Fibroblast of lung (primary cell): ENCODE measurements at regions not wholly inside any gene's neighbourhood (a gene's known extent, or its start where the extent isn't known, plus 50 kb on each side); places are given as distances from the start of the nearest gene placed in this dataset.

ENCODE experiments used
- DNase-seq, 2 donors: peaks; one replicate each; pipeline versions ENCODE4 v3.0.0 to v3.0.0-alpha.2; 2010; ENCODE audit warnings: low read depth in 2 of 2
- H2AFZ ChIP-seq: 2 replicates; pipeline ENCODE4 v1.5.1; 2012; ENCODE audit warnings: low read length, control low read depth, inconsistent platforms
- H3K27ac ChIP-seq: 2 replicates; pipeline ENCODE4 v1.5.1; 2011; ENCODE audit warnings: low read length, control low read depth; ENCODE audit not compliant: insufficient read depth
- H3K27me3 ChIP-seq: 2 replicates; pipeline ENCODE4 v1.5.1; 2011; ENCODE audit warnings: mild to moderate bottlenecking, low read length; ENCODE audit not compliant: control insufficient read depth, insufficient read depth
- H3K36me3 ChIP-seq: 2 replicates; pipeline ENCODE4 v1.5.1; 2011; ENCODE audit warnings: low read length; ENCODE audit not compliant: control insufficient read depth, insufficient read depth
- H3K4me1 ChIP-seq: 2 replicates; pipeline ENCODE4 v1.5.1; 2011; ENCODE audit warnings: low read length; ENCODE audit not compliant: control insufficient read depth, insufficient read depth; ENCODE audit errors: extremely low read depth
- H3K4me2 ChIP-seq: 2 replicates; pipeline ENCODE4 v1.5.1; 2011; ENCODE audit warnings: low read length, control low read depth; ENCODE audit not compliant: insufficient read depth; ENCODE audit errors: extremely low read depth
- H3K4me3 ChIP-seq, 4 experiments: fragments of 200-600 bp in 1 of 4; sonication (generic) in 1 of 4; replicated peaks in 1 of 4; 2 replicates each; pipeline ENCODE4 v1.5.1; 2011 to 2016; ENCODE audit warnings: low read length in 4 of 4, low read depth in 3 of 4, mild to moderate bottlenecking in 3 of 4, control low read depth in 2 of 4, inconsistent platforms in 1 of 4, mixed read lengths in 1 of 4; ENCODE audit not compliant: insufficient read depth in 1 of 4; ENCODE audit errors: control extremely low read depth in 1 of 4
- H3K79me2 ChIP-seq: 2 replicates; pipeline ENCODE4 v1.5.1; 2012; ENCODE audit warnings: mild to moderate bottlenecking, low read length, inconsistent platforms; ENCODE audit not compliant: control insufficient read depth, insufficient read depth
- H3K9ac ChIP-seq: 2 replicates; pipeline ENCODE4 v1.5.1; 2011; ENCODE audit warnings: mild to moderate bottlenecking, low read length, control low read depth; ENCODE audit not compliant: insufficient read depth
- H3K9me3 ChIP-seq: 2 replicates; pipeline ENCODE4 v1.5.1; 2012; ENCODE audit warnings: low read depth, low read length; ENCODE audit not compliant: control insufficient read depth, insufficient read depth
- H4K20me1 ChIP-seq: 2 replicates; pipeline ENCODE4 v1.5.1; 2011; ENCODE audit warnings: low read length; ENCODE audit not compliant: control insufficient read depth, insufficient read depth; ENCODE audit errors: extremely low read depth
- EZH2 ChIP-seq: IDR thresholded peaks from 2 replicates; pipeline ENCODE4 v1.5.1; 2012; ENCODE audit warnings: low read length, control low read depth, mild to moderate bottlenecking; ENCODE audit errors: missing control alignments
- TF ChIP-seq, protein P1 (sequence below), 2 donors: IDR thresholded peaks in 1 of 2; conservative IDR thresholded peaks in 1 of 2; 1 replicate in 1 of 2; 2 replicates in 1 of 2; pipeline ENCODE4 v1.5.1; 2011 to 2012; ENCODE audit warnings: low read length in 2 of 2, control low read depth in 1 of 2, inconsistent platforms in 1 of 2, low read depth in 1 of 2, mild to moderate bottlenecking in 1 of 2

DNA sequence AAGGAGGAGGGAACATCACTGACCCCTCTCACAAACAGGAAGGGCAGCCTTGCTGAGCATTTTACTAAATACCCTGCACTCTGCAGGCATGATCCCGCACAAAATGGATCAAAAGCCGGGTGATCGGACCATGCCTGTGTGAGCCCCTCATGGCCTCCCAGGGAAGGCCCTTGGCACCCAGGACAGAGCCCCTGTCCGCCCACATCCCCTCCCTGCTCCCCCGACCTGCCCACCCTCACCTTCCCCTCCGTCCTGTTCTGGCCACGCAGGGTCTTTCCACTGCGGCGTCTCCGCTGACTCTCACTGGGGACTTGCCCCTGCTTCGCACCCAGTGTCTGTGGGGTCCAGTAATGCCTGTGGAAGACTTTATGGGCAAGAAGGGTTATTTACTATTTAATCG is 105.0 kb downstream of the HMX1 start:
- Histone ChIP-seq H4K20me1 (no peaks in the 10 kb centered on the region), H3K27ac (no peak overlapping the region), H3K9me3 (no peaks in the 10 kb centered on the region), H3K9ac (no peak overlapping the region), H3K27me3 (no peaks in the 10 kb centered on the region), H3K4me1 (no peaks in the 10 kb centered on the region), H2AFZ (no peak overlapping the region), H3K4me3 (no peak overlapping the region), H3K36me3 (no peaks in the 10 kb centered on the region), H3K79me2 (no peaks in the 10 kb centered on the region), H3K4me2 (no peak overlapping the region)
- TF ChIP-seq, protein P1, sequence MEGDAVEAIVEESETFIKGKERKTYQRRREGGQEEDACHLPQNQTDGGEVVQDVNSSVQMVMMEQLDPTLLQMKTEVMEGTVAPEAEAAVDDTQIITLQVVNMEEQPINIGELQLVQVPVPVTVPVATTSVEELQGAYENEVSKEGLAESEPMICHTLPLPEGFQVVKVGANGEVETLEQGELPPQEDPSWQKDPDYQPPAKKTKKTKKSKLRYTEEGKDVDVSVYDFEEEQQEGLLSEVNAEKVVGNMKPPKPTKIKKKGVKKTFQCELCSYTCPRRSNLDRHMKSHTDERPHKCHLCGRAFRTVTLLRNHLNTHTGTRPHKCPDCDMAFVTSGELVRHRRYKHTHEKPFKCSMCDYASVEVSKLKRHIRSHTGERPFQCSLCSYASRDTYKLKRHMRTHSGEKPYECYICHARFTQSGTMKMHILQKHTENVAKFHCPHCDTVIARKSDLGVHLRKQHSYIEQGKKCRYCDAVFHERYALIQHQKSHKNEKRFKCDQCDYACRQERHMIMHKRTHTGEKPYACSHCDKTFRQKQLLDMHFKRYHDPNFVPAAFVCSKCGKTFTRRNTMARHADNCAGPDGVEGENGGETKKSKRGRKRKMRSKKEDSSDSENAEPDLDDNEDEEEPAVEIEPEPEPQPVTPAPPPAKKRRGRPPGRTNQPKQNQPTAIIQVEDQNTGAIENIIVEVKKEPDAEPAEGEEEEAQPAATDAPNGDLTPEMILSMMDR (conservative IDR thresholded peaks at IDR 0.05 in 1 of 2, IDR thresholded peaks at IDR 0.05 in 1 of 2; ENCODE audit: low read depth in 1 of 2, low read length in 2 of 2), result no peak
- no peak for TF ChIP-seq EZH2
- DNase-seq, result no peak

DNA sequence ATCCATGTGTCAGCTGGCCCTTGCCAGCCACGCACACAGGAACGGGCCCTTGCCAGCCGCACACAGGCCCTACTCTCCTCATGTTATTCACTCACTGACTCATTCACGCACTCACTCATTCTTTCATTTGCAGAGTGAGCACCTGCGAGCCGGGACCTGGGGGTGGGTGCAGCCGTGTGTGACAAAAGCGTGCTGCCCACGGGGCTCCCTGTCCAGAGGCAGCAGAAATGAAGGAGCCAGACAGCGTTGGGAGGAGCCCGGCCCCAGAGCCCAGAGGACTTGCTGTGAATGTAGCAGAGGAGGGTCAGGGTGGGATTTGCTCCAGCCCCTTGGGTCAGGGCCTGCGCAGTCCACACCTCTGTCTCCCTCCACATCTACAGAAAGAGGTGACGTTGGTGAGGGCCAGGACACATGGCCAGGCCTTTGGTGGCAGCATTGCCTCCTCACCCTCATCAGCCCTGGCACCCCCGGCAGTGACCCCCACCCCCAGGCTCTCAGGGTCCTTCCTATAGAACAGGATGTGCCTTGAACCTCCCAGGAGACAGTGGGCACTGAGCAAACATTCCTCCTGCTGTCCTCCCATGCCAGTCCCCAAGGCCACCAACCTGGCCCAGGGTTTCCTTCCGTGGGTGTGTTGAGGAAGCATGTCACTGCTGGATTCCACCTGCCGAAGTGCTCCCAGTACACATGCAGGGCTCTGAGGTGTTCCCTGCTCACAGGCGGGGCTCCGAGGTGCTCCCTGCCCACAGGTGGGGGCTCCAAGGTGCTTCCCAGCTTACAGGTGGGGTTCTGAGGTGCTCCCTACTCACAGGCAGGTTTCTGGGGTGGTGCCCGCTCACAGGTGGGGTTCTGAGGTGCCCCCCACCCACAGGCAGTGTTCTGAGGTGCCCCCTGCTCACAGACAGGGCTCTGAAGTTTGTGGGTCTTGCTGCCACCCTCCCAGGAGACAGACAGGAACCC is 105.7 kb downstream of the HMX1 start:
- DNase-seq, result no peak
- no peaks in the 10 kb centered on the region for H3K36me3 ChIP-seq
- no peaks in the 10 kb centered on the region for H3K27me3 ChIP-seq
- TF ChIP-seq EZH2, result no peak
- TF ChIP-seq, protein P1 (conservative IDR thresholded peaks at IDR 0.05 in 1 of 2, IDR thresholded peaks at IDR 0.05 in 1 of 2; ENCODE audit: low read depth in 1 of 2, low read length in 2 of 2), result no peak
- no peaks in the 10 kb centered on the region for H4K20me1 ChIP-seq
- no peak overlapping the region for H2AFZ ChIP-seq
- no peak overlapping the region for H3K4me2 ChIP-seq
- H3K79me2 ChIP-seq, result no peaks in the 10 kb centered on the region
- no peaks in the 10 kb centered on the region for H3K4me1 ChIP-seq
- H3K27ac ChIP-seq, result no peak overlapping the region
- no peak overlapping the region for H3K4me3 ChIP-seq
- H3K9me3 ChIP-seq, result no peaks in the 10 kb centered on the region
- H3K9ac ChIP-seq, result no peak overlapping the region

DNA sequence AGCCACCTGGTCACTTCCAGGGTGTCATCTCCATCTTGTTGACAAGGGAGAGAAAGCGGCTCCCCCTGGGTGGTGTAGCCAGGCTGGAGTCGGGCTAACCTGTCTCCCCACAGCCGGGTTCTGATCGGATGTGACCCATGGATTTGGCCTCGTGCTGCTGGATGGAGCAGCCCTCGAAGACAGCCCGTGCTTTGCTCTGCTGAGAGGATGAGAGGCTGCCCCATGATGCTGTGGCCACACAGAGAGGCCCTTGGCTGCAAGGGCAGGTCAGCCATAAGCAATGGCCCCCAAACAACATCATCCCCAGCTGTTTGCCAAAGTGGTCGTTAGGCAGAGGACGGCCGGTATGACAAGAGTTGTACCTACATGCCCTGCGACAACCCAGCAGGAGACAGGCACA is 106.6 kb downstream of the HMX1 start:
- DNase-seq, result no peak
- no peak overlapping the region for H2AFZ ChIP-seq
- H3K4me1 ChIP-seq, result no peaks in the 10 kb centered on the region
- TF ChIP-seq, protein P1 (conservative IDR thresholded peaks at IDR 0.05 in 1 of 2, IDR thresholded peaks at IDR 0.05 in 1 of 2; ENCODE audit: low read depth in 1 of 2, low read length in 2 of 2), result no peak
- TF ChIP-seq EZH2, result no peak
- no peaks in the 10 kb centered on the region for H3K27me3 ChIP-seq
- H4K20me1 ChIP-seq, result no peaks in the 10 kb centered on the region
- no peak overlapping the region for H3K9ac ChIP-seq
- H3K4me2 ChIP-seq, result no peak overlapping the region
- H3K4me3 ChIP-seq, result no peak overlapping the region
- no peaks in the 10 kb centered on the region for H3K36me3 ChIP-seq
- no peak overlapping the region for H3K27ac ChIP-seq
- H3K9me3 ChIP-seq, result no peaks in the 10 kb centered on the region
- no peaks in the 10 kb centered on the region for H3K79me2 ChIP-seq
